ENCODE measurements at regions not wholly inside any gene's neighbourhood (a gene's known extent, or its start where the extent isn't known, plus 50 kb on each side); places are given as distances from the start of the nearest gene placed in this dataset.

DNA sequence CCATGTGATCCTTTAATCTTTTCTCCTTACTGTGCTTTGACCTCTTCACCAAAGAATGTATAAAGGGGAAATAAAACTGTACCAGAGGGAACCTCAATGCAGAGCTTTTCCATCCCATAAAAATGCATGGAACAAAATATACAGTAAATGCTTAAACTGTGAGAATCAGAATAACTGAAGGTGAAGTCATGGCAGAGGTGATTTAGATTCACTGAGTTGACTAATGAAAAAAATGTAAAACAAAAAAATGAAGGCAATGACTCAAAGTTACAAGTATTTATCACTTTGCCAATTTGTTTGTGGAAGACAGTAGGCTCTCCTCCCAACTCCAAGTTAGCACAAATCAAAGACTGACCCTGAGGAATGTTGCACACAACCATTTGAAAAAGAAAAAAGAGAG lies 1331.6 kb upstream of the SORCS1 start:
- DNase-seq, result no peak

DNA sequence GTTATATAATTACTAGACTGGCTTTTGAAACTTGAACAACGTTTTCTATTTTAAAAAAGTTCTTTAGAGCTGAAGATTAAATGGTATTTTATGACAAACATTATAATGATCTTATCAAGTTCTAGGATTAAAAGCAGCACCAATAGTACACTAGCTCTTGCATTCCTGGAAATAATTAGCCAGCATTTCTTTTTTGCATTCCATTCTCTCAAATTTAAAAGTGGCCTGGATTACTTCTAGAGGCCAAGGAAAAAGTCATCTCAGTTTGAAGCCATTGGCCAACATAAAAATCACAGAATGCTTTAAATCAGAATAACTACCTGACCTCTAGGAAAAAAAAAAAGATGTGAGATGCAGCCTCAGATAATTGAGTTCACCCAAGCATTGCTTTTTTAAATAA lies 1326.4 kb upstream of the SORCS1 start:
- DNase-seq, result no peak

DNA sequence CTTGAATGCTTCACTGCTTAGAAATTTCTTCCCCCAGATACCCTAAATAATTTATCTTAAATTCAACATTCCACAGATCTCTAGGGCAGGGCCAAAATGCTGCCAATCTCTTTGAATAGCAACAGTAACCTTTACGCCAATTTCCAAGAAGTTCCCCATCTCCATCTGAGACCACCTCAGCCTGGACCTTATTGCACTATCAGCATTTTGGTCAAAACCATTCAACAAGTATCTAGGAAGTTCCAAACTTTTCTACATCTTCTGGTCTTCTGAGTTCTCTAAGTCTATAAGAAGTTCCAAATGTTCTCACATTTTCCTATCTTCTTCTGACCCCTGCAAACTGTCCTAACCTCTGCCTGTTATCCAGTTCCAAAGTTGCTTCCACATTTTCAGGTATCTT lies 1306.9 kb upstream of the SORCS1 start:
- no peak for DNase-seq

DNA sequence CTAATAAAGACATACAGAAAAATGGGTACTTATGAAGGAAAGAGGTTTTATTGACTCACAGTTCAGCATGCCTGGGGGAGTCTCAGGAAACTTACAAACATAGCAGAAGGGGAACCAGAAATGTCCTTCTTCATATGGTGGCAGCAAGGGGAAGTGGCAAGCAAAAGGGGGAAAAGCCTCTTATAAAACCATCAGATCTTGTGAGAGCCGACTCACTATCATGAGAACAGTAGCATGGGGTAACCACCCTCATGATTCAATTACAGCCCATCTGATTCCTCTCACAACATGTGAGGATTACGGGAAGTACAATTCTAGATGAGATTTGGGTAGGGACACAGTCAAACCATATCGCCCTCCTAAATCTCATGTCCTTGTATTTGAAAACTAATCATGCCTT lies 1305.4 kb upstream of the SORCS1 start:
- DNase-seq, result no peak

DNA sequence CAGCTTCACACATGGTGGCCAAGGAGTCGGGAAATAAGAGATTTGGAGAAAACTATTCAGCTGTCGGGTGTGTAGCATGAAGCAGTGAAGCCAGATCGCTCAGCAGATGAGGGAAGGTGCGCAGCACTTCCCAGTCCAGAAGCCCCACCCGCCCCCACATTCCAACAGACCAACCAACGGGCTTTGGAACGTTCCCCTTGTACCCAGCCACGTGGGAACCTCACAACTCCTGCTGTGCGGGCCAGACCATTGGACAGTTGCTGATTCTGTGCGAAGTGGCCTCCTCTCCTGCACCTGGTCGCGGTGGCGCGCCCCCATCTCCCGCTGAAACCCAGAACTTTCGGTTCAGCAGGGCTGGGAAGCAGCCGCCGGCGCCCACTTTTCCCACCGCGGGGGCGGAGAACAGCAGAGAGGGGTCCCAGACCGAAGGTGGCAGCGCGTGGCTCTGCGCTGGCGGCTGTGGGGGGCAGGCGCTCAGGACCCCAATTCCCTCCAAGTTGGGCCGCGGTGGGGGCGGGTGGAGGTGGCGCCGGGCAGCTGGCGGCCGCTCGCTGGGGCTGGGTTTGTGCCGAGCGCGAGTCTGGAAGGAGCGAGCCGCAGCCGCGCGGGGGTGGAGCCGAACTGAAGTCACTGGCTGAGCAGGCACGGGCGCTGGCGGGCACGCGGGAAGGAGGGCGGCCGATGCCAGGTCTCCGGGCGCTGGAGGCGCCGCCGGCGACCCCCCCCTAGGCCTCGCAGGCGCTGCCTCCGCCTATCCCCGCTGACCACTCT lies 1301.5 kb upstream of the SORCS1 start:
- DNase-seq, result peak; percentile 65

DNA sequence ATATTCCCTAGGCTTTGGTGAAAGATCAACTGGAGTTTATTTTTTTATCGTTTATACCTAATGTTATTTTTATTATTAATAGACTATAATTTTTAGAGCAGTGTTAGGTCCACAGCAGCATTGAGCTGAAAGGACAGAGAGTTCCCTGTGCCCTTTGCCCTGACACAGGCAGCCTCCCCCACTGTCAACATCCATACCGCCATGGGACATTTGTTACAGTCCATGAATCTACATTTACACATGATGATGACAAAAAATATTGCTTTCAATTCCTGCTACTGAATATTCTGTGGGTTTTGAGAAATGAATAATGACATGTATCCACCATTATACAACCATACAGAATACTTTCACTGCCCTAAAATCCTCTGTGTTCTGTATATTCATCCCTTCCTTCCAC lies 1297.5 kb upstream of the SORCS1 start:
- DNase-seq, result no peak

DNA sequence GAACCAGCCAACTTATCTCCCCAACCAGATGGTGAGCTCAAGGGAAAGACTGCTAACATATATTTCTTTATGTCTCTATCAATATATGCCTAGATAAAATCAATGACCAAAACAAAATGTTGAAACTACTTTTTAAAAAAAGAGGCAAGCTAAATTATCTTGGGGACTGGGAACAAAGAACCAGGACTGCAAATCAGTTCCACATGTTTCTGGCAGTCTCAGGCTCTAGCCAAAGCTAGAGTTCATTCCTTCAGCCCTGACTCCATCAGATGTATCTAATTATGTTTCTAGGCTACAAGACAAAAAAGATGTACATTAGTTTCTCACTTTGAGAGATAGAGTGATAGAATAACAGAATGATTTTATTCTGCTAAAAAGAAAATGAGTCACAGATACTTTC lies 1290.3 kb upstream of the SORCS1 start:
- peak; percentile 72 for DNase-seq

DNA sequence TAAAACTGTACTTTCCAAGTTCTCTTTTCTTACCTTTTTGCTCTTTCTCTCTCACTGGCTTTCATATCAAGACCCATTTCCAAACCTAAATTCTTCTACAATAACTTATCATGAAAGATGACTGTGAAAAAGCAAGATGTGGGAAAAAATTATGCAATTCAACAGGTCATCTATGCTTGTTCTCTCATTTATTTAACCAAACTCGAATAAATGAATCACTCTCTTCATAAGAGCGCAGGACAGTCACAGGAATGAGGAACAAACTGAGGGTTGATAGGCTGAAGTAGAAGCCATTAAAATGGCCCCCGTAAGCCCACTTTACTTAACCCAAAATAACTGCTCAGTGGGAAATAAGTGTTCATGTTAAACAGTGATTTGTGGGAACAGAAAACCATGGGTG lies 1289.7 kb upstream of the SORCS1 start:
- DNase-seq, result no peak

DNA sequence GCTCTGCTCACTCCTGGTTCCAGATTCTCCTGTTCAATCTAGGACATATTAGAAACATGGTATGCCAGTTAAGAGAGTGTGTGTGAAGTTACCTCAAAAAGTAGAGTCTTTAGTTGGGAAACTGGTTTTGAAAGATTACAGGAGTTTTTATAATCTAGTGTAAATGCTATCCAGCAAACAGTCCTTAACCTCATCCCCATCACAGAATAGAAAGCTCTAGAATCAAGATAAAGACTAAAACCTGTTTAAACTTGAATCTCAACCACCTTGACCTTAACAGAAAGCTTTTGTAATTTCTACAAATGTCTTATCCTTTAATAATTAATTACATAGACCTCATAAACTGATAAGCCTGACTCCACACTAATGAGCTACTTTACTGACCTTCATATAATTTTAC lies 1288.7 kb upstream of the SORCS1 start:
- no peak for DNase-seq

DNA sequence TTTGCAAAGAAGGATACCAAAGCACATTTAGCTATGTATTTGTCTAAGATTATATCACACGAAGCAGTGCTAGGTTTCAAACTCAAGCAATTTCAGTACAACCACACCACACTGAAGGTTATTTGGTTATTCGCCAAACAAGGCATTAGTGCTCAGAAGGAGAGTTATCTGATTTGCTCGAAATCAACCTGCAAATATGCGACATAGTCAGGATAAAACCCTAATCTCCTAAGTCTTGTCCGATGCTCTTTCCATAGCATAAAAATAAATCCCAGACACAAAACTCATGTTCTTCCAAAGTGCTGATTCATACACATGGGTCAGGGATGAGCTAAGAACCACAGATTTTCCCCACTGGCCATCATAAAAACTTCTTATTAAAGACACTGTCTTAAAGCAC lies 1288.0 kb upstream of the SORCS1 start:
- no peak for DNase-seq

DNA sequence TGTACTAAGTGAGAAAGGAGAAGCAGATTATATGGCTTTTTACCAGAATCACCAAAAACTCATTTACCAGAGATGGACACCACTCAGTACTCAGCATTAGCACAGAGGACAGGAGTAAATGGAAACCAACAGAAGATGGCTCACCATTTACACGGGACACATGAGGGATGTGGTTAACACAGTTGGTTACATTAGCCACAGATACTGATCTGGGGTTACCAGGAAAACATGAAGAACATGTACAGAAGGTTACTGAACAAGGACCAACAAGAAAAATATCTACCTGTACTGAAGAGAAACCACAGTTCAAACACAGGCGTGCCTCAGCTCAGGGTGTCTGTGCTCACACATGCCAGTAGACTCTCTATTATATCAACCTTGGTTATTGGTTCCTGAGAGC lies 1285.8 kb upstream of the SORCS1 start:
- DNase-seq, result no peak

DNA sequence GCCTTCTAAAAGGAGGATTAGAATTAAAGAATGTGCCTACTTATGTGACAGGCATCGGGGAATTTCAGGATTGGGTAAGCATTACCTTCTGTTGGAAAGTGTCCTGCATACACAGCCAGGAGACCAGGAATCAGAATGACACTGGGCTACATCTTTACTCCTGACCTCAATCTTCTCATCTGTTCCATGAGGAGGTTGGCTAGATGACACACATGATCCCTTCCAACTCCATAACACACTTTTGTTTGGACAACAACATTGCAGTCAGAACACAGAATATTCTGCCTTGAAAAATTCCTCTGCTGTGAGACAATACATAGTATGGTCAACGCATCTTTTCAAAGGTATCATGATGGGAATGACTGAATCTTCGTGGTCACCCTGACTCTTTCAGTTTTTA lies 1281.2 kb upstream of the SORCS1 start:
- DNase-seq, result peak; percentile 14

DNA sequence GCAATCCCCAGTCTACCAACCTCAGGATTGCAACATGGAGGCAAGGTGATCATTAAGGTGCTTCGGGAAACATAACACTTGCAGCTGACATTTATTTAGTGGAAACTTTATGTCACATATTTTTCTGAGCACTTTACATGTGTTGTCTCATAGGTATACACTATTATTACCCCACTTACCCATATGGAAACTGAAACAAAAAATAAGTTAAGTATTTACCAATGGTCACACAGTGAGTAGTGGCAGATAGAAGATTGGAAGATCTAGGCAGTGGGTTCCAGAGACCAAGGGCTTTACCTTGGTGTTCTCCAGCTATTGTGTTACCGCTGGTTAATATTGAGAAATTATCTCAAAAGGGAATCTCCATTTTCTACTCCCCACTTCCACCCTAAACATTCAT lies 1279.1 kb upstream of the SORCS1 start:
- no peak for DNase-seq

DNA sequence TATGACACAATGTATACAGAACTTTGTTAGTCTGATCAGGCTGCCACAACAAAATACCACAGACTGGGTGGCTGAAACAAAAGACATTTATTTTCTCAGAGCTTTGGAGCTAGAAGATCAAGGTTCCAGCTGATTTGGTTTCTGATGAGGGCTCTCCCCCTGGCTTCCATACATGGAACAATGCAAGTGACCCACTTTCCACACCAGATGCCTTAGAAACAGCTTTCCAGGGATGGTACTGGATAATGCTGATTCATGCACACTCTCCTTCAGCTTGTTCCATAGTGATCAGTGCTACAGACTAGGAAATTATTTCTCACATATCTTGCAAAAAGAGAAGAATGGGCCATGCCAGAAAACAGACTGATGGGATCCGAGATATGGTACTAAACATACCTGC lies 1274.9 kb upstream of the SORCS1 start:
- DNase-seq, result no peak

DNA sequence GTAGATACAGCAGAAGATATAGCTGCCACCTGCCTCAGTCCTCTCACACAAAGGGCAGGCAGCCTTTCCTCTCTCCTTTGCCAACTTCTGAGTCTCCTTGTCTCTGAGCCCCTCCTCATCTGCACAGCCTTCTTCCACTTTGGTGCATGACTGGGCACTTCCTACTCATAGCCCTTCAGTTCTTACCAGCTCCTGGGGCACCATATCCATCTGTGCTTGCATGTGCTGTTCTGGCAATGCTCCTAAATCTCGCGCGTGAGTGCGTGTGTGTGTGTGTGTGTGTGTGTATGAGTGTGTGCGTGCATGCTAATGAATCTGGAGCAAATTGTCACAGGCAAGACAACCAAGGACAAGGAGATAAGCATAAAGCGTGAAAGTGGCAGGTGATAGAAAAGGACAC lies 1271.6 kb upstream of the SORCS1 start:
- no peak for DNase-seq

DNA sequence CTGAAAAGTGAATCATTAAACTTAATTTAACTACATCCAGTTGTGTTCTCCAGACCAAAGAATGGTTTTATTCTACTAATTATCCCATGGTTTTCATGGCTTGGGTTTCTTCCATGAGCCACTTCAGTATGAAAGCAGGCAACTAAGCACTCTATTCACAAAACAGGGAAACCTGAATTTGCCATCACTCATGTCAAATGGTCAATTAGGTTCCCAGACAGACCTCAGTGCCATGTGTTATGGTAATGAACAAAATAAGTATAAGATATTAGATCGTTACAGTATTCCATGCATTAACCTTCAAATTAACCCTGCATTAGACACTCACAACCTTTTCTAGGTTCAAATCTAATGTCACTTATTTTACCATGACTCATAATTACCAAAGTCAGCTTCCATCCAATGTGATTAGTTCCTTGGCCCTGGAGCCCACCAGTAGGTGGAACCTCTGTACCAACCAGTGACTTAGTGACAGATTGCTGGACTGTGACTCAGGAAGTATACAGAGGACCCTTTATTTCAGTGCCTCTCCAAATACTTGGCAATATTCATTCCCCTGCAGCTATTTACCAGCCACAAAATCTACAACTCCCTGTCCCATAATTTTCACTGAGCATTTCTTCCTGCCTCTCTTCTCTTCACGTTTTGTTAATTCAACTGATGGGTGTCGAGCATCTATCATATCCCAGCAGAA lies 1270.2 kb upstream of the SORCS1 start:
- DNase-seq, result no peak

DNA sequence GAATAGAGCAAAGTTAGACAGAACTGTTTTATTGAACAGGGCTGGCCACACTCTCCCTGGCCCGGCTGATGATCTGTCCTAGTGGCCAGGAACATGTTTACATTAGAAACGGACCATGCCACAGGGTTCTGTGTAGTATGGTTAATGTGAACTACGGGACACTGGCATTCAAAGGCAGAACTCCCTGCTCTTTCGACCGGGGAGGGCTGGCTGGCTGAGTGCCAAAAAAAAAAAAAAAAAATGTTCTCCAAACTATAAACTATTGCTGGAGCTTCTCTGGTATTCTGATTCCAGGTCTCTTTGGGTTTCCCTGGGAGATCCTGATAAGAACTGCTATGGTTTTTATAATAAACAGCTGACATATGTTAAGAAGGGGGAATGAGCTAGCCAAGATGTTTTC lies 1262.6 kb upstream of the SORCS1 start:
- peak; percentile 53 for DNase-seq

DNA sequence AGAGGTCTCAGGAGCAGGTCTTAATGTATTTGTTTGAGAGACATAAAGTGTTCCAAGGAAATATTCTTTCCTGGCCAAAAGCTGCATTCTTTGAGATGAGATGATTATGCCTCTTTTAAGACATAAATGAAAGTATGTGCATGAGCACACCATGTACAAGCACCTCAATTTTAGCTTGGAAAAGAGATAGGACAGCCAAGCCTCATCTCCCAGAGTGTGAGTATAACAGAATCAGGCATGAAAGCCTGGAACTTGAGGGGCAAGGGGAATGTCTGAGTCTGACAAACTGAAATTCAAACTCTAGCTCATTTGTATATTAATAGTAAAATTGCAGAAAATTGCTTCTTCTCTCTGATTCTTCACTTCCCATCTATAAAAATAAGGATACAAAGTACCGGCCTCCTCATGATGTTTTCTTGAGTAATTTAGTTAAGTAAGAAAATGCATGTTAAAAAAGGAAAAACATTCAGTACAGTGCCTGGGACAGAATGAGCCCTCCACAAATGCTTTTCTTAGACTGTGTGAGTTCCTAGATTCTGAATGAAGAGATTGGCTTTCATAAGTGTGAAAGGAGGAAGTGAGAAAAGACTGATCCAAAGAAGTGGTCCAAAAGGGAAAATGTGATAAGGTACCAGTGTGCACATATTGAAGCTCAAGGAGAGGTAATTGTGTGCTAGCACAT lies 1260.9 kb upstream of the SORCS1 start:
- peak; percentile 11 for DNase-seq

DNA sequence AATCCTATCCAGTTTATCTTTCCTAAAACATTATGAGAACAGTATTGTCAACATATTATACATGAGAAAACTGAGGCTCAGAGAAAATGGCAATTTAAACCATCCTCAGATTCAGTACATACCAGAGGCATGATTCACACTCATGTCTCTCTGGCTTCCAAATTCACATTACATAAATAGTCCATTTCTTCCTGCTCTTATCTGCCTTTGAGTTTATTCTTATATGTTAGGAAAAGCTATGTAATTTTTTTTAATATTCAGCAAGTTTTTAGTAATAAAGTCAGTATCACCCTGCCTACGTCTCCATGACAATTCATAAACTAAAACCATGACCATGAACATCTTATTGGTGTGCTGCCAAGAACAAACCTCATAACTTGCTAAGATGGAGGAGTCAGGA lies 1260.2 kb upstream of the SORCS1 start:
- no peak for DNase-seq

DNA sequence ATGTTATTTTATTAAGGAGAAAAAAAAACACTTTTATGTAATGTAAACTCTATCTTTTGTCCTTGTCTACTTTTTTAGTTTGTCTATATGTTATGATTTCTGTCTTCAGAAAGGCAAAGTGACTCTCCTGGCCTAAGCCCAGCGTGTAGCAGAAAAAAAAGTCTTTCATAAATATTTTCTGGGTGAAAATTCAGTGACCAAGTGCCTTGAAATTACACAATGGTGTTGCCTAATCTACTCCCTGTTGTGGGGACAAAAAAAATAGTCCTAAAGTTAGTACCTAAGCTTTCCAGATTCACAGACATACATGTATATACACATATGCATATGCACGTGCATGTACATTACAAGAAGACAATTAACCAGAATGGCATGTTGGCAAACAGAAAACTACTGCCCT lies 1257.8 kb upstream of the SORCS1 start:
- no peak for DNase-seq

DNA sequence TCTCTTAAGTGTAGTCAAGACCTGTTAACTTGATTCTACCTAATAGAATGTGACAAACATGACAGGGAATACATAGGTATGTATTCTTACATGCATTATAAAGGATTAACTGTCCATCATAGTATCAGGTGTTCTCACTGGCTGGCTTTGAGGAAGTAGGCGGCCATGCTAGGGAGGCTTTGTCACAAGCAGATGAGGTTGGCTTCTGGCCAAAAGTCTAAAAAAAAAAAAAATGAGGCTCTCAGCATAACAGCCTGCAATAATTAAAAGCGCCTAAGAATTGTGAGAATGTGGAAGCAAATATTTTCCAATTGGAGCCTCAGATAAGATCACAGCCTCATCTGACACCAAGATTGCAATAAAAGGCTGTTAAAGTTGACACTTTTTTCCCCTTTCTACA lies 1256.8 kb upstream of the SORCS1 start:
- DNase-seq, result peak; percentile 17

DNA sequence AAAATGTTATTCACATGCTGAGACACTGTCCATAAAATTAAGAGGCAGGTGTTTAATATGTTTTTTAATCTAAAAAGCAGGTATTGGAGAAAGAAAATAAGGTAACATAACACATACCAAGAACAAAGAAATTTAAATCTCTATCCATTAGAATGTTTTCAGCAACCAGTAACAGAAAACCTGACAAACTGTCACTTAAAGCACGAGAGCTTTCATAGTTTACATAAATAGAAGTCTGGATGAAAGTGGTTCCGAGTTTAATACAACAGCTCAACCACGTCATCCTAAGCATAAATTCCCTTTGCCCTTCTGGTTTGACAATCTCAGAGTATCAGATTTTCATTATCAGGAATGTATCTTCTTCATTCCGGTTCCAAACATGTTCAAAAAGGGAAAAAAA lies 1249.4 kb upstream of the SORCS1 start:
- no peak for DNase-seq

DNA sequence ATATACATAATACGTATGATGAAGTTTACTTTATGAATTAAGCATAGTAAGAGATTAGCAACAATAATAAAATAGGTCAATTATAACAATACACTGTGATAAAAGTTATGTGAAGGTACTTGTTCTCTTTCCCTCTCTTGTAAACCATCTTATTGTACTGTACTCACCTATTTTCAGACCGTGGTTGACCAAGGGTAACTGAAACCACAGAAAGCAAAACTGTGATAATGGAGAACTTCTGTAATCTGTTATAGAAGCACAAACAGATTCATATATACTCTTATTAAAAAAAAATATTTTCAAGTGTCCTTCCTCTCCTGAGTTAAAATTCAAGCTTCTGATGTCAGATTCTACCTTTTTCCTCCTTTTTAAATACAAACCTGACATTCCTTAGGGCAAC lies 1247.8 kb upstream of the SORCS1 start:
- DNase-seq, result no peak

DNA sequence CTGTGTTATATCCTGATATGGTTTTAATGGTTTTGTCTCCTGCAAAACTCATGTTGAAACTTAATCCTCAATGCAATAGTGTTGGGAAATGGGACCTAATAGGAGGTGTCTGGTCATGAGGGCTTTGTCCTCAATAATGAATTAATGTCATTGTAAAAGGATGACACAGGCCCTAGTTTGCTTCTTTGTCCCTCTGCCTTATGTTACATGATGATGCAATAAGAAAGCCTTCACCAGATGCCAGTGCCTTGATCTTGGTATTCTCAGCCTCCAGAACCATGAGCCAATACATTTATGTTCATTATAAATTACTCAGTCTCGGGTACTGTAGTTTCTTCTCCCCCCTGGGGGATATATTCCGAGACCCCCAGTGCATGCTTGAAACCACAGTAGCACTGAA lies 1247.4 kb upstream of the SORCS1 start:
- DNase-seq, result no peak
